CD4-positive, alpha-beta T cell treated with Interleukin-12 subunit alpha and Interleukin-12 subunit beta, for 1 hour (primary cell): ENCODE measurements at regions not wholly inside any gene's neighbourhood (a gene's known extent, or its start where the extent isn't known, plus 50 kb on each side); places are given as distances from the start of the nearest gene placed in this dataset.
"Not testable (repeated sequence)": the region's sequence is repeated elsewhere in the genome, so short reads cannot be mapped to it uniquely, and the experiment has no call there.

Source experiments
- DNase-seq: peaks from one replicate; pipeline ENCODE4 v3.0.0-alpha.2; 2020

DNA sequence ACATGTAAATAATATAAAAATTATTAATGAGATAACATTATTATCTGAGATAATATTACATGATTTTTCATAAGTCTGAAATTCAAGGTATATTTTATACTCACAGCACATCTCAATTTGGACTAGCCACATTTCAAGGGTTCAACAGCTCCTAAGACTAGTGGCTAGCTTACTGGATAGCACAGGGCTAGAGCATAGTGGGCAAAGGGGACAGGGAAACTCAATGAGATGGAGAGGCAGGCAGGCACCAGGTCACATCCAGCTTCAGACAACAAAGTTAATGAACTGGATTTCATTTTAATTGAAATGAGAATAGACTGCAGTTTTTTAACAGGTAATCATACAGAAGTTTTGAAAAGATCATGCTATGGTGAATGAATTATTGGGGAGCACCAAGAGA is 137.4 kb downstream of the NBPF8 start:
- DNase-seq: not testable (repeated sequence)

DNA sequence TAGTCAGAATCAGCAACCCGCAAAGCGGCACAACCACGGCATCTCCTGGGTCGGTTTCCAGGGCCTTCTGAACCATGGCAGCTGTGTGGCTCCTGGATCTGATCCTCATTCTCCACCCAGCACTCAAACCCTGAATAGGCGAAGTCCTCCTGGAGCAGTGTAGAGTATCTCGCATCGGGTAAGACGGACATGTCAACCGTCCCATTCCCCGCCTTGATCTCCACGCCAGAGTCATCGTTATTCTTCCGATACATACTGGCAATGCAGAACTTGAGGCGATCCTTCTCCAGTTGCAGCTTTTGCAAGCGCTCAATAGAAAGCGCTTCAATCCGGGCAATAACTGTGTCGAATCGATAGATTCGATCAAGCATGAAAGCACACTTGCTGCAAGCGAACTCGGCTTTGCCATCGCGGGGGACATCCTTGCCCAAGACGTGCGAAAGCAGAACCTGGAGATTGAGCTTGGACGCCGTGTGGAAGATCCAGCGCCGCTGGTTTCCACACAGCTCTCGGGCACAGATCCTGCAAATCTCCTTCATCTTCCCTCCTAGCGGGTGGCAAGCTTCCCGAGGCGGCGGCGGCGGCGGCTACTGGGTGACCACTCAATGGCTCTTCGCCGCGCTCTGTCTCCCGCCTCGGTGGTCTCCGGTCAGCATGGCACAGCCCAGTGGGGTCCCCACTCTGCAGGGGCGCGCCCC is 142.9 kb downstream of the NBPF8 start:
- not testable (repeated sequence) for DNase-seq

DNA sequence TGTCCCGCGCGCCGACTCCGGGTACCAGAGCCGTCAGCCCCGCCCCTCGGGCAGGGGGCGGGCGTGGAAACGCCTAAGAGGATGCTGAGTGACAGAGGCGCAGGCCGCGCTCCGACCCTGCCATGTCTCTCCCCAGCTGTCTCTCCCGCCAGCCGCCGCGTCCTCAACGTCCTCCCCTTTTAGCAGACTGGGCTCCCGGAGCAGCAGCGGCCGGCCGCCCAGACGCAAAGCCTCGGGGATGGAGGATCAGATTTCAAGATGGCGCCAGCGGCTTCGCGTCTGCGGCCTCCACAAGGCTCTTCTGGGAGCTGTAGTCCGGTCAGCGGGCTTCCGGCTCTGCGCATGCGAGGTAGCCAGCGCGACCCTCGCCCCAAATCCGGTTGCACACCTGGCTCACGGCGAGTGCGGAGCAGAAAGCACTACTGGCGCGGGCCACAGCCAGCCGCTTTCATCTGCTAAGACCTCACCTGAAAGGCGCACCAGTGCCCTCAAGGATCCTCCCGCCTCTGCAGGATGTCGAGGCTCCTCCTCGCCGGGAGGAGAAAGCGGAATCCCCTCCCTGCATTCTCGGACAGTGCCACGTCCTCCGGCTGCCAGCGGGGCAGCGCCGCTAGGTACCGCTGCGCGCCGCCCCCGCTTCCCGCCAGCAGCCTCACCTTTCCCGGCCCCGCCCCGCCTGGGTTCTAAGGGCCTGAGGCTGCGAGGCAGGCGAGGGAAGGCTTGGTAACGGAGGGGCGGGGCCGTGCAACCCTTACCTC is 143.6 kb downstream of the NBPF8 start:
- DNase-seq: peak; percentile 72

DNA sequence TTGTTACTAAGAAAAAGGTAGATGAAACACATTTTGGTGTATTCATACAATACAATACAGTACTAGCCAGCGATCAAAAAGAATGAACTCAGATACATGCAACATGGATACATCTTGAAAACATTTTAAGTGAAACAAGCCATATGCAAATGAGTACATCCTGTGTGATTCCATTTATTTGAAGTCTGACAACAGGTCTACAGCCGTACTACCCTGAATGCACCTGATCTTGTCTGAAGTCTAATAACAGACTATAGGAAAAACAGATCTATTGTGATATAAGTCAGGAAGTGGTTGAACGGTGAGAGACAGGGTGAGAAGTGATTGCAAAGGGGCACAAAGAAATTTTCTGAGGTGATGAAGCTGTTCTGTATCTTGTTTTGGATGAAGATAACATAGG is 146.9 kb downstream of the NBPF8 start:
- DNase-seq: peak; percentile 67

DNA sequence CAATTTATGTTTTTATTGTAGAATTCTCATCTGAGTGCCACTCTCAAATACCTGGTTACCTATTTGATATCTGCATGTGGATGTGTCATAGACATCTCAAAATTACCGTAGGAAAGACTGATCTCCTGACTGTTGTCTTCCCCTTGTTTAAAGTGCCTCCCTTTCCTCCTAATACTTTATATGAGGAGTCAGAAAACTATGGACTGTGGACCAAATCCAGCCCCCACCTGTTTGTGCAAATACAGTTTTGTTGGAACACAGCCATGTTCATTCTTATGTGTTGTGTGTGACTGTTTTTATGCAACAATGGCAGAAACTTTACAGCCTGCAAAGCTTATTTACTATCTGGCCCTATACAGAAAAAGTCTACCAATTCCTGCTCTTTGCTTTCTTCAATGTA is 150.6 kb downstream of the NBPF8 start:
- not testable (repeated sequence) for DNase-seq

DNA sequence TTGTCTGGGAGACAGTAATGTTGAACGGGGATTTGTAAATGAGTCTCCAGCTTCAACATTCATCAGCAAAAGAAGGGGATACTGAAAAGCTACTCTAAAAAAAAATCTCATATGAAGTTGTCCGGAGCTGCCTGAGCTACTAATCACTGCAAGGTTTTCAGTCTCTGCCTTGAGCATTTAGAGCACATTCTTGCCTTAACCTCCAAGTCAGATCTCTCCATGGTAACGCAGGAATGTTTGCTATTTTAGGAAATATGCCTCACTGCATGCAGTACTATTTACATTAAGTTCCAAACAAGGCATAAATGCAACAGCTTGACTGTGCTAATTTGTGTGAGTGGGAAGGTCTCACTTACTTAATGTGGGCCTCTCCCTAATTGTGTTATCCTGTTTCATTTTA is 152.8 kb downstream of the NBPF8 start:
- not testable (repeated sequence) for DNase-seq

DNA sequence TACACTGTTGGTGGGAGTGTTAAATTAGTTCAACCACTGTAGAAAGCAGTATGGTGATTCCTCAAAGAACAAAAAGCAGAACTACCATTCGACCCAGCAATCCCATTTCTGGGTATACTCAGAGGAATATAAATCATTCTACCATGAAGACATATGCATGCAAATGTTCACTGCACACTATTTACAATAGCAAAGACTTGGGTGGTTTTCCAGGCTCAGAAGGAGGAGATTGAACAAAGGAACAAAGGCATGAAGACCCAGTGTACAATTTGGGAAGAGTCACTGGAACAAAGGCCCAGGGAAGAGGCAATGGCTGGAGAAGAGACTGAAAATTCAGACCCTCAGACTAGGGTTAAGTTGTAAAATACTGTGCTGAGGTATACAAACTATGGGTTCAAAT is 148.5 kb upstream of the NBPF26 start:
- DNase-seq: not testable (repeated sequence)

DNA sequence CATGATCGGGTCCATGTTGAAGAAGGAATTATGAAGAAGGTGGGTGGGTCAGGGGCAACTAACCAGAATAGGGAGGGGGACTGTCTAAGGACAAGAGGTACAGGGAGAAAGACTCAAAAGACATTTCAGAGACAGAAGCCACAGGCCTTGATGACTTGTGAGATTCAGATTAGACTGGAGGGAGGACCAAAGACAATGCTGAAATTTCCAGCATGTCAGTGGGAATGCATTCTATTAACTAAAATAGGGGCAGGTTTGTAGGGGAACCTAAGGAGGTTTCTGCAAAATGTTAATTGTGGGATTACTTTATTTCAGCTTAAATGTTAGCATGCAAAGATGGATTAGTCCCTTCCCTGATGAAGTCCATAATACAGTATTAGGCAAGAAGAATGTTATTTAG is 141.6 kb upstream of the NBPF26 start:
- not testable (repeated sequence) for DNase-seq

DNA sequence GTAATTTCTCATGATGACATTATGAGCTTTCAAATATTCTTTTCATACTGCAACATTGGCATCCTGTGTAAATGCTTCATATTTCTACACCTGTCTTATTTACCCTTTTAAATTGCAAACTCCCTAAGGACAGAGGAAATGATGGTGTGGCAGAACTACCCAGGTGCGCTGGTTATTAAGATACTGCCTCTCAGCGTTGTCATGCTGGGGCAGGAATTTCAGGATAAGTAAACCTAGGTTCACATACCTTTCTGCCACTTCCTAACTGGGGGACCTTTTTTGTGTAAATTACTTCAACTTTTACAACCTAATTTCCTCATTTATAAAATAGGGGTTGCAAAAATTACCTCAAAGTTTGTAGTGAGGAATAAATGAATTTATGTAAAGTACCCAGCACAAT is 137.7 kb upstream of the NBPF26 start:
- not testable (repeated sequence) for DNase-seq

DNA sequence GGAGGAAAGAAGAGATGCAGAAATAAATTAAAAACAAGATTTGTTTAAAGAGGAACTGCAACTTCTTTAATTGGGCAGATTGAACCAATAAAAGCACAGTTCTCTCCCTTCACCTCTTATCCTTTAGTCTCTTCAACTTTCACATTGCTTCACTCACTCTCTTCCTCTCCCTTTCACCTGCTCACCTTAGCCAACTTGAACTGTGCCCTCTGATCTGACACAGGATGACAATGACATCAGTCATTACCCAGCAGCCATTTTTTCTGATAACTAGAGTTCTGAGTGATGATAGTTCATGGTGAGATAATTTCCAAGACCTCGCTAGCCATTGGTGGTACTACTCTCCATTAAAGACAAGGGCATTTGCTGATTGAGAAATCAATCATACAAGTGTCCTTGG is 134.9 kb upstream of the NBPF26 start:
- DNase-seq: not testable (repeated sequence)

DNA sequence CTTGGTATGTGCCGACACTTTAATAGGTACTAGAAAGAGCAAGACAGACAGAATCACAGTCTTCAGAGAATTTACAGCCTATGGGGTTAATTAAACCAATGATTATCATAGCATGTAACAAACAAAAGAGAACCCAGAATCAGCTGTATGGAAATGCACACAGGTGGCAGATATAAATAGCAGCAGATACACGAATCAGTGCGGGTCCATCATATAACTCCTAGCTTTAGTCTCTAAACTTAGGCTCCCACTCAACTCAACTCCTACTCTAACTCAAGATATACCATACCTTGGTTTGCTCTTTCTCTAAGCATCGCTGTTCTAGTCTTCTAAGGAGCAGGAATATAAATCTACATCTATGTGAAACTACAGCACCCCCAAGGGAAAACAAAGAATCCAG is 132.0 kb upstream of the NBPF26 start:
- not testable (repeated sequence) for DNase-seq

DNA sequence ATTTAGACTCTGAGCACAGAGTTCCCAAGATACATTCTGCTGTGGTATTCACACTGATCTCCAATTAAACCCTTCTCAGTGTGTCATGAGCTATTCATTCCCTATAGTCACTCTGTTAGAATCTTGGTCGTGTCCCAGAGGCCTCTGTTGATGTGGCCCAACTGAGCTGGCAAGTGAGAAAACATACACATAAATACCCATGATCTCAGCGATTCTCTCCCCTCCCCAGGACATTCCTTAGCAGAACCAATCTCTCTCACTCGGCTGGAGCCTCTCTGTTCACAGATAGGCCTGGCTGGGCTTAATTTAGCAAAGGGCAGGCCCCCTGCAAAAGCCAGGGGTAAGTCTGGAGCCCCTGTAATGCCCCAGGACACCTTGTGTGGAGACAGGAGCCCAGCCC is 130.8 kb upstream of the NBPF26 start:
- DNase-seq: not testable (repeated sequence)

DNA sequence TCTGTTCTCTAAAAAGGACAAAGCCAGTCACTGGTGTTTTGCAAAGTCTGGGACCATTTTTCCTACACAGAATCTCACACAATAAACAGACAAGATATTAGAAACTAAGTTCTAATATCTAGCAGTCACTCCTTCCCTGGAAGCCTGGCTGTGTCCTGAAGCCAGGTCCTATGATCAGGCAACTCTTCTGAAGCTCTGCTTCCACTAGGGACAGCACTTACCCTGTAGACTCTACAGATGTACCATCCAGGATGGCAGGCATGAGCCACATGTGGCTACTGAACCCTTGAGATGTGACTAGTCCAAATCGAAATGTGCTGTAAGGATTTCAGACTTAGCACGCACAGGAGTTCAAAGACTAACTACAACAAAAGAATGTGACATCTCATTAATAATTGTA is 130.1 kb upstream of the NBPF26 start:
- not testable (repeated sequence) for DNase-seq

DNA sequence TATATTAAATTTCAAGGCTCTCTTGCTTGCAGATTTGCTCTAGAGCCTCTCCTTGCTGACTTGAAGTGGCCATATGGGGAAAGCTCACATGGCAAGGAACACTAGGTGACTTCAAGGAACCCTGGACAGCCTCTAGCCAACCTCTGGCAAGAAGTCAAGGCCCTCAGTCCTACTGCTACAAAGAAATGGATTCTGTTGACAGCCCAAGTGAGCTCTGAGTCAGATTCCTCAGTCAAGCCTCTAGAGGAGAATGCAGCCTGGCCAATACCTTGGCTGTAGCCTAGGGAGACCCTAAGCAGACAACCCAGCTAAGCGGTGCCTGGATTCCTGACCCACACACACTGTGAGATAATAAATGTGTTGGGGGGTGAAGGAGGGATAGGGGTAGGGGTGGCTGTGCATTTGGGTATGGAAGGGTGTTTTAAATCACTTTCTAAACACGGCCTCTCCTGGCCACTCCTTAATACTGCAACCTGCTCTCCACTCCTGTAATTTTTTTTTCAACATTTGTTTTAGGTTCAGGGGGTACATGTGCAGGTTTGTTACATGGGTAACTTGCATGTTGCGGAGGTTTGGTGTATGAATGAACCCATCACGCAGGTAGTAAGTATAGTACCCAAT is 125.3 kb upstream of the NBPF26 start:
- DNase-seq: not testable (repeated sequence)

DNA sequence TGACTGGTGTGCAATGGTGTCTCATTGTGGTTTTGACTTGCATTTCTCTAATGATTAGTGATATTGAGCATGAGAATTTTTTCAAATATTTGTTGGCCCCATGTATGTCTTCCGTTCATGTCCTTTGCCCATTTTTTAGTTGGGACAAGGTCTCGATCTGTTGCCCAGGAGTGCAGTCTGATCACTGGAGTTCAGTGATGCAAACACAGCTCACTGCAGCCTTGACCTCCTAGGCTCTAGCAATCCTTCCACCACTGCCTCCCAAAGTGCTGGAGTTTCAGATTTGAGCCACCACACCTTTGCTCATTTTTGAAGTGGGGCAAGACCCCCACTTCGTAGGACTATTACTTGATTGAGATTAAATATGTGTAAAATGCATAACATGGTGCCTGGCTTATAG is 124.2 kb upstream of the NBPF26 start:
- DNase-seq: not testable (repeated sequence)

DNA sequence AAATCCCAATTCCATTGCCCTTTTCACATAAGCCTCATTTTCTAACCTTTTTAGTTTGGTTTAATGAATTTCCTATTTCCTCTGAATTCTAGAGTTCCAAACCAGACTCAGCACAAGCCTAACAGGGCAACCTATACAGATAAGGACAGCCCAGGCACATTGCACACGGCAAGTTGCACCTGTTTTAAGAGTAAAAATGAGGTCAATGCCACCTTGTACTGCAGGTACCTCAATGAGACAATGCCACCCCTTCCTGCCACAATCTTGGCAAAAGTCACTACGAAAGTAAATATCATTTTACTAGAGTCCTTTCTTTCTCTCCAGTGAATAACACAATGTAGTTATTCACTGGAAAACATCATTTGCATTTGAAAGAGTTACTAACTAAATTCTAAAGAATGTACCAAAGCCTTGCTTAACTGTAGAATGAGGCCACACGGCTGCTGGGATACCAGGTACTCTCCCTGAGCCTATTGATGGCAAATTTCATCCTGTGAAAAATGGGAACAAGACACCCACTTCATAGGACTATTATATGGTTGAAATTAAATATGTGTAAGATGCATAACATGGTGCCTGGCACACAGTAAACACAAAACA is 123.2 kb upstream of the NBPF26 start:
- DNase-seq: not testable (repeated sequence)

DNA sequence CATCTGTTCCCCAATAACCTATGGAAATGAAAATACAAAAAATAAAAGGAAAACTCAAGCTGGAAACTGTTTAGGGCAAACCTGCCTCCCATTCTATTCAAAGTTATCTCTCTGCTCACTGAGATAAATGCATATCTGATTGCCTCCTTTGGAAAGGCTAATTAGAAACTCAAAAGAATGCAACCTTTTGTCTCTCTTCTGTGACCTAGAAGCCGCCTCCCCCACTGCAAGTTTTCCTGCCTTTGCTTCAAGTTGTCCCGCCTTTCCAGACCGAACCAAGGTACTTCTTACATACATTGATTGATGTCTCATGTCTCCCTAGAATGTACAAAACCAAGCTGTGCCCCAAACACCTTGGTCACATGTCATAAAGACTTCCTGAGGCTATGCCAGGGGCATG is 115.9 kb upstream of the NBPF26 start:
- not testable (repeated sequence) for DNase-seq

DNA sequence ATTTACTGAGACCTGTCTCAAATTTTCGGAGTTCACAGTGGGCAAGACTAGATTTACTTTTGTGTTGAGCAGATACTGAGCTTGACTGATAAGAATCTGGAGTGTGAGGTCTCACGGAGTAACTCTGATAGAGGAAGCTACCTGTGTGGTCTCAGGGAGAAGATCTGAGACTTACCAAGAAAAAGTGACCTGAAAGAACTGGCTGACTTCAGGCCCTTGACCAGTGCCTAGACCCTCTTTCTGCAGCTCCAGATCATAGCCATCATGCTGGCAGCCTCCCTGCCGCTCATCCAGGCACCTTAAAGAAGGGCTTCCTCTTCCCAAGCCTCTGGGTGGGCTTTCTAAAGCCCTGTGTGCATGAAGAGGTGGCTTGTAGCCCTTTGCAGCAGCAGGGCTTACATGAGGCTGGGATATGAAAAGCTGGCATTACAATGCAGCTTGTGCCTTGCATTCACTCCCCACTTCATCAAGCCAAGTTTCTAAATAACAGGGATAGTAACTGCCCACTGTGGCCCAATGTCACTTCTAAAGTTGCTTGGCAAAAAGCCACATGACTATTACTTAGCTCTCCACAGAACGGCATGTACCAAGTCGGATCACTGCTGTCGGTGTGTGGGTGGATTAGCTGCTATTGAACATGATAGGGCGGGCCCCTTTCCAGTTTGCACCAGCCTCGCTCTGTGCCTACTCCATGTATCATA is 115.3 kb upstream of the NBPF26 start:
- DNase-seq: not testable (repeated sequence)

DNA sequence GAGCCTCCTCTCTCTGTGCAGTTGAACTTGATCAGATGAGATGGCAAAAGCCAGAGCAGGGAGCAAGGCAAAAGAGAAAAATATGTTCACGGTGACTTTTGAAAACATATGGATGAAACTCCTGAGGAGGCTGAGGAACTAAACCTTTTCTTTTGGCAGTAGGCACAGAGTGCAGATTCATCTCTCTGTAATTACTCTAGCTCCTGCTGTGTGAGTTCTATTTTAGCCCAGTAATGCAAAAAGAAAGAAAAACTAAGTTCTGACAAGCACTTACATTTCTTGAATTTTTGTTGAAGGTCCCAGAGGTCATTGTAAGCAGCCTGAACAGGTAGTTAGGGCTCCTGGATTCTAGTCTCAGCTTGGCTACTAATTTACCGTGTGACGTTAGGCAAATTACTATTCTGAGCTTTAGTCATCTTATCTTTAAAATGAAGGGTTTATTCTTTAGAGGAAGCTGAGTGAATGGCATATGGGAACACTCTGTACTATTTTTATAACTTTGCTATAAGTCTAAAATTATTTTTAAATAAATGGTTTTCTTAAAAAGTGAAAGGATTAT is 114.7 kb upstream of the NBPF26 start:
- DNase-seq: not testable (repeated sequence)

DNA sequence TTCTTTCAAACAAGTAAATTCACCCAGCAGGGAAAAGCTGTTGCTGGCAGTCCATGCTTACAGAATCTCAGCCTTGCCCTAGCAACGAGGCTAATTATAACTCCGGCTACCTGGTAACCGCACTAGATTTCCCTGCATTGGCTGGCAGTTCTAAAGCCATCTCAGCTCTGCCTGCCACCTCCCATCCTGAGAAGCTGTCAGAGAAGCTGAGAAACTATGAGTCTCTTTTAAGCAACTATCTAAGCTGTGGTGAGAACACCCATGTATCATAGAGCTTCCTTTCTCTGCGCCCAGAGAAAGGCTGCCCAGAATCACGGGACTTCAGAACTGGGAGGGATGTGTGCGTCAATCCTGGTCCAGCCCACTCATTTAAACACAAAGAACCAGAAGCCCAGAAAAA is 113.9 kb upstream of the NBPF26 start:
- not testable (repeated sequence) for DNase-seq

DNA sequence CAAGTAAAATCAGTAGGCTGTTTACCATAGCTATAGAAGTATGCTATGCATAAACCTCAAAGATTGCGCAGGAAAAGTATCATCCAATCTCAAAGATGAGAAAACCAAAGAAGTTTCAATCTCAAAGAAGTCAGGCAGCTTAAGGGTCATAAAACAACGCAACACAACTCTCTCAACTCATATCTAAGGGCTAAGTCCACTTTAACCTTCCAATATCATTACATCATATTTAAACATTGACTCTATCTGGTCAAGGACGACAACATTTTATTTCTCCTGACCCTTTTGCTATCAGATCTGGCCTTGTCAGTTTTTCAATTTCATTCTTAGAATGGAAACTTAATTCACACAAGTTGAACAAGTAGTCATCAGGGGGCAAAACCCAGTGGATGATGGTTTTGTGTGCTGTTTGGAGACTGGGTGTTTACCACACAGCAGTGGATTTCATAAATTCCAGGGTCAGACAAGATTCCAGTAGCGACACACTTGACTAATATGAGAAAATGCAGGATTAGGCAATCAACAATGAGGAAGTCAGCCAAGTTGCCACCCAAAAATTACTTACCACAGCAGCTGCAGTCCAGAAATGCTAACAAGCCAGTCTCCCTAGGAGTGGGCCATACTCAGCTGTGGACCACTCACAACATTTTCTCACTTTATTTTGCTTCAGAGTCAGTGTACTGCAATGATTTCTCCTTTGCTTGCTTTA is 108.7 kb upstream of the NBPF26 start:
- not testable (repeated sequence) for DNase-seq

DNA sequence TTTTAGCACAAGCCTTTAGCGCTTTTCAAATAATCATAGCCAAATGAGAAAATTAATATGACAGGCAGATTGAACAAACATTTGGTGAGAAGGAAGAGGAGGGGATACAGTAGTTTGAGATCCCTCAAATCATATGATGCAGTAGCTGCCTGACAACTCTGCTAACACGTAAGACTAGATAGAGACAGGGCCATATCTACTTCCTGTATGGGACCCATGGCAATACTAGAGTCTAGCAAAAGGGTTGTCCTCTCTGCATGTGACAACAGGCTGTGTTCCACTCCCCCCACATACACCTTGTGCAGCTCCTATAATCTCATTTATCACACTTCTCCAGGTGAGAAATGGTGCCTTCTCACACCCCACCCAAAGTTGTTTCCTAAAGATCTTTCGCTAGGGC is 106.3 kb upstream of the NBPF26 start:
- not testable (repeated sequence) for DNase-seq
